ENCODE measurements at regions not wholly inside any gene's neighbourhood (a gene's known extent, or its start where the extent isn't known, plus 50 kb on each side); places are given as distances from the start of the nearest gene placed in this dataset.

DNA sequence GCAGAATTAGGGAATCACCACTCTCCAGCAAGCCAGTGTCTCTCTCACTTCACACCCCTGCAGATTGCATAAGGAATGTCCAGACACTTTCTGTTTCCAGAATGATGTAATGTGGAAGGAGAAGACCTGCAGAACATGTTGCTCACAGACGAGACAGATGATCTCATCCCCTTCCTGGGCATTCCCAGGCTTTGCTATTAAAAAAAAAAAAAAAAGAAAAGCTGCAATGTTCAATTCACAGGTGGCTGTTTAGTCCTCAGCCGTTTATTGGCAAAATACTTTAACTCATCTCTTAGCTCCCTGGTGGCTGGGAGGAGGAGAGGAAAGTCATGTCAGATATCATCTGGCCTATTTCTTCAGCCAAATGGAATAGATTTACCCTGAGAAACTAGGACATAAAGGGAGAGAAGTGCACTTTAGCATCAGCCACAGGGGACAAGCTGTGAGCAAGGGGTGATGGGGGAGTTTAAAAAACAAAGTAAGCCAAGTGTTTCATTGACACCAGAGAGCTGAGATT, 95.9 kb upstream of the TNC start:
- TF ChIP-seq, protein P1, sequence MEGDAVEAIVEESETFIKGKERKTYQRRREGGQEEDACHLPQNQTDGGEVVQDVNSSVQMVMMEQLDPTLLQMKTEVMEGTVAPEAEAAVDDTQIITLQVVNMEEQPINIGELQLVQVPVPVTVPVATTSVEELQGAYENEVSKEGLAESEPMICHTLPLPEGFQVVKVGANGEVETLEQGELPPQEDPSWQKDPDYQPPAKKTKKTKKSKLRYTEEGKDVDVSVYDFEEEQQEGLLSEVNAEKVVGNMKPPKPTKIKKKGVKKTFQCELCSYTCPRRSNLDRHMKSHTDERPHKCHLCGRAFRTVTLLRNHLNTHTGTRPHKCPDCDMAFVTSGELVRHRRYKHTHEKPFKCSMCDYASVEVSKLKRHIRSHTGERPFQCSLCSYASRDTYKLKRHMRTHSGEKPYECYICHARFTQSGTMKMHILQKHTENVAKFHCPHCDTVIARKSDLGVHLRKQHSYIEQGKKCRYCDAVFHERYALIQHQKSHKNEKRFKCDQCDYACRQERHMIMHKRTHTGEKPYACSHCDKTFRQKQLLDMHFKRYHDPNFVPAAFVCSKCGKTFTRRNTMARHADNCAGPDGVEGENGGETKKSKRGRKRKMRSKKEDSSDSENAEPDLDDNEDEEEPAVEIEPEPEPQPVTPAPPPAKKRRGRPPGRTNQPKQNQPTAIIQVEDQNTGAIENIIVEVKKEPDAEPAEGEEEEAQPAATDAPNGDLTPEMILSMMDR (IDR thresholded peaks at IDR 0.05) = no peak
- Mint-ChIP-seq H3K27ac (ENCODE audit: unreplicated experiment) (peak overlapping the region; percentile 42), H3K4me3 (ENCODE audit: unreplicated experiment) (no peak overlapping the region), H3K9me3 (ENCODE audit: unreplicated experiment) (no peaks in the 10 kb centered on the region), H3K4me1 (ENCODE audit: unreplicated experiment) (peaks cover 6% of the 10 kb centered on the region), H3K27me3 (ENCODE audit: unreplicated experiment) (no peaks in the 10 kb centered on the region), H3K36me3 (ENCODE audit: unreplicated experiment) (no peaks in the 10 kb centered on the region)
- no peak for DNase-seq (ENCODE audit: extremely low spot score, unreplicated experiment)

DNA sequence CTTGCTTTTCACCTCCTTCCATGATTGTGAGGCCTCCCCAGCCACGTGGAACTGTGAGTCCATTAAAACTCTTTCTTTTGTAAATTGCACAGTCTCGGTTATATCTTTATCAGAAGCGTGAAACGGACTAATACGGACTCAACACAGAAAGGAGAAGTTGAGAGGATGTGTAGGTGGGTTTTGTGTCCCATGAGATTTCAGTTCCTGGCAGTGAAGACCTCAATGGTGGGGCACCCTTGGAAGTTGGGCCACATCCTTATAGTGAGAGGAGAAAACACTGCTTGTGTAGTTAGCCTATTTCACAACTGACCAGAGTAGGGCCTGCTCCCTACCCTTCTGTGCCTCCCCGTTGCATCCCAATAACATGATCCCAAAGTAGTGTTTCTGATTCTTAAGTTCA, 98.9 kb upstream of the TNC start:
- no peaks in the 10 kb centered on the region for H3K27me3 Mint-ChIP-seq (ENCODE audit: unreplicated experiment)
- no peak overlapping the region for H3K27ac Mint-ChIP-seq (ENCODE audit: unreplicated experiment)
- TF ChIP-seq, protein P1 (IDR thresholded peaks at IDR 0.05) = no peak
- no peaks in the 10 kb centered on the region for H3K36me3 Mint-ChIP-seq (ENCODE audit: unreplicated experiment)
- H3K9me3 Mint-ChIP-seq (ENCODE audit: unreplicated experiment) = no peaks in the 10 kb centered on the region
- no peak overlapping the region for H3K4me3 Mint-ChIP-seq (ENCODE audit: unreplicated experiment)
- no peak for DNase-seq (ENCODE audit: extremely low spot score, unreplicated experiment)
- H3K4me1 Mint-ChIP-seq (ENCODE audit: unreplicated experiment) = peaks cover 12% of the 10 kb centered on the region

DNA sequence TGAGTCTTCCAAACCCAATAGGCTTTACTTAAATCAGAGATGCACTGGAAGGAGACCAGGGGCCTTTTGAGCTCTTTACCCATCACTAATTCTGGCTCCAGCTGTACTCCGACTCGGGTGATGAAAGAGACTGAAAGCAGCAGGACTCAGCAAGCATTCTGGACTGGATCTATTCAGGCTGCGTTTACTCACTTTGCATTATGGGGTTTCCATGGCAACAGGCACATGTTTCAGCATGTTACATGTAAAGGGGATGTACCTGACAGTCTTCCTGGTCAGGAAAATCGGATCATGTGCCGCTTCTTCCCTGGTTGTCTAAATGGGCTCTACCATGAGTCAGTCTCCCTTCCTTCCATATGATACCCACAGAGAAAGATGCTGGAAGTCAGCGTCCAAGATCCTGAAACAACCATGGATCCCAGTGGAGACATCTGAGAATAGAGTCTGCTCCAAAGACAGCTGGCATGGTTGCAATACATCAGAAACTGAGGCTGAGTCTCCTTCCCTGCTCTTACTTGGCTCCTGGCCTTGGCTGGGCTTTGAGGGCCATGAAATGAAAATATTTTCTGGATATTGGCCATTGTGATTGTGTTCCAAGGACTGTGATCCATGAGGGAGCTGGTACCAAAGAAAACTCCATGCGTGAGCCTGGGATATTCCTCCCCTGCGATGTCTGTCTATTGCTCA, 102.5 kb upstream of the TNC start:
- Mint-ChIP-seq H3K36me3 (ENCODE audit: unreplicated experiment) (no peaks in the 10 kb centered on the region), H3K4me1 (ENCODE audit: unreplicated experiment) (peaks cover 9% of the 10 kb centered on the region), H3K27ac (ENCODE audit: unreplicated experiment) (no peak overlapping the region), H3K4me3 (ENCODE audit: unreplicated experiment) (no peak overlapping the region), H3K9me3 (ENCODE audit: unreplicated experiment) (no peaks in the 10 kb centered on the region), H3K27me3 (ENCODE audit: unreplicated experiment) (peaks cover 4% of the 10 kb centered on the region)
- TF ChIP-seq, protein P1 (IDR thresholded peaks at IDR 0.05) = no peak
- no peak for DNase-seq (ENCODE audit: extremely low spot score, unreplicated experiment)

DNA sequence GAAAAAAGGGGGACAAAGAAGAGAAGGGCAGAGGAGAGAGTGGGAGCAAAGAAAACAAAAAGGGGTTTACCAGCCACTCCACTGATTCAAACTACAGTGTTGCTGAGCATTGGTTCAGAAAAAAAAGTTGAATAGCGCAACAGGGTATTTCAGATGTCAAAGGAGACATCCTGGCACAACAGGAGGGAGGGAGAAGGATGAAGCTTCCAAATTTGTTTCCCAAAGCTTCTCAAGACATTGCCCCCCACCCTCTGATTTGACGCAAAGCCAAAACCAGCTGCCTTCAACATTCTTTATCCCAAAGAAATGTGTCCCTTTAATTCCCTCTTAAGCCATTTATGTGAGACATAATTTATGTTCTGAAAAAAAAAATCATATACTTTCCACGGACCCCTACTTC, 105.5 kb upstream of the TNC start:
- DNase-seq (ENCODE audit: extremely low spot score, unreplicated experiment) = no peak
- Mint-ChIP-seq H3K4me1 (ENCODE audit: unreplicated experiment) (peaks cover 9% of the 10 kb centered on the region), H3K9me3 (ENCODE audit: unreplicated experiment) (no peaks in the 10 kb centered on the region), H3K27ac (ENCODE audit: unreplicated experiment) (no peak overlapping the region), H3K27me3 (ENCODE audit: unreplicated experiment) (peaks cover 5% of the 10 kb centered on the region), H3K36me3 (ENCODE audit: unreplicated experiment) (no peaks in the 10 kb centered on the region), H3K4me3 (ENCODE audit: unreplicated experiment) (no peak overlapping the region)
- TF ChIP-seq, protein P1 (IDR thresholded peaks at IDR 0.05) = no peak

DNA sequence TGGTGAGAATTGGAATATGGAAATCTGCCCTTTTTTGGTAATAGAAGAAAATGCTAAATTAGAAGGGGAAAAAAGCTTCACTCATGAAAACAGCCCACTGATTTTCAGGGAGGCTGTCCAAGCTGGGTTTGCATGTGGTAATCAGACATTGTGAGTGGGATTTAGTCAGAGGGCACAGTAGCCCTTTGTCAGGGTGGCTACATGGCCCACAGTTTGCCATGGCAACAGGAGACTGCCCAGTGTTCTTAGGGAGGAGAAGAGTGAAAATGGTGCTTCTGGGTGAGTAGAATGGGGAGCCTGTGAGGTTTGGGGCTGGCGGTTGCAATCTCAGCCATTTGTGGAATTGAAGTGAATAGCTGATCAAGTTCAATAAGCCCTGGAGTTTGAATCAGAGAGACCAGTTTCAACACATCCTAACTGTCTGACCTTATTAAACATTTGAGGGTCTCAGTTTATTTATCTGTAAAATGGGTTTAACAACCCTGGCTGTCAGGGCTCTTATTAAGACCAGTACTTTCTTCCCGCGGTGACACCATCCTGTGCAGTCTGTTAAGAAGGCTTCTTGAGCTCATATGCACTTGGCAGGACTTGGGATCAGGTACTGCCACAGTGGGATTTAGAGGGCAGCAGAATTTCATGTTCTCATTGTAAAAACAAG, 107.6 kb upstream of the TNC start:
- DNase-seq (ENCODE audit: extremely low spot score, unreplicated experiment) = no peak
- Mint-ChIP-seq H3K36me3 (ENCODE audit: unreplicated experiment) (no peaks in the 10 kb centered on the region), H3K27ac (ENCODE audit: unreplicated experiment) (no peak overlapping the region), H3K9me3 (ENCODE audit: unreplicated experiment) (no peaks in the 10 kb centered on the region), H3K4me1 (ENCODE audit: unreplicated experiment) (peaks cover 3% of the 10 kb centered on the region), H3K27me3 (ENCODE audit: unreplicated experiment) (peaks cover 5% of the 10 kb centered on the region), H3K4me3 (ENCODE audit: unreplicated experiment) (no peak overlapping the region)
- TF ChIP-seq, protein P1 (IDR thresholded peaks at IDR 0.05) = no peak
